NOMO-1 treated with DMSO at 0.1 percent for 48 hours (cell line): ENCODE measurements at regions not wholly inside any gene's neighbourhood (a gene's known extent, or its start where the extent isn't known, plus 50 kb on each side); places are given as distances from the start of the nearest gene placed in this dataset.

ENCODE experiments used
- DNase-seq: peaks from one replicate; lab custom pipeline; 2025; ENCODE audit not compliant: unreplicated experiment; lab: John Stamatoyannopoulos, UW

DNA sequence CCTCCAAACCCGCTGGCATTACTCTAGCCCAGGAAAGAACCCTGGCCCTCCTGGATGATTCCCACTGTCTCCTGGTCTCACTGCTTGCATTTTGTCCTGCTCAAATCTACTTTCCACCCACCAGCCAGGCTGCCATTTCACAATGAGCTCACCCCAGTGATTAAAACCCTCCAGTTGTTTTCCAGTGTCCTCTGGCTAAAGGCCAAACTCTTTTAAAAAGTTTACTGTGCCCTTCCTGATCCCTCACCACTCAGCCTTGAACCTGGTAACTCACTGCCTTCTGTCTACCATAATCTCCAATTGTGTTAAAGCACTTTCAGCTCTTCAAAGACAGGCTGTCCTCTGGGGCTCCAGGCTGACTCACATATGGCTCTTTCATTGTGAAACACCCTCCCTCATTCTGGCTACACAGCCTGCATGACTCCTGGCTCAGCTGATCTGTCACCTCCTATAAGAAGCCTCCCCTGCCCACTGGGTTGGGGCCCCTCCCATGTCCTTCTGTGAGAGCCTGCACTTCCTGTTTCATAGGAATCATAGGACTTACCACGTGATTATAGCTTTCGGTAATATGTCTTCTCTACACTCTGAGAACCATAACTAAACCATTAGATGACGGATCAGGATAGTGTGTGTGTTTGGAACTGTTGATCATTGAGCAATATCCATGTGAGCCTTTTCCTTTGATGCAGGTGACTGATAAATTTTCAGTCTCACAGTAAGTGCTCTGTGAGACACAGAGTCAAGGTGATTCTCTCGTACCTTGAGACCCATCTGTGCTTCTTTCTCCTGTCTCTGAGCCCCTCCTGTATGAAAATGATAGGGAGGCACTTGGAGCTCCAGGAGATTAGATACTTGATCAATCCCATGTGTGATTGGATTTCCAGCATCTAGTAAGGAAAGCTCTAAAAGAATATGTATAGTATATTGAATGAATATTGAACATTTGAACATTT, 590.8 kb upstream of the ID2 start:
- peak; percentile 92 for DNase-seq

DNA sequence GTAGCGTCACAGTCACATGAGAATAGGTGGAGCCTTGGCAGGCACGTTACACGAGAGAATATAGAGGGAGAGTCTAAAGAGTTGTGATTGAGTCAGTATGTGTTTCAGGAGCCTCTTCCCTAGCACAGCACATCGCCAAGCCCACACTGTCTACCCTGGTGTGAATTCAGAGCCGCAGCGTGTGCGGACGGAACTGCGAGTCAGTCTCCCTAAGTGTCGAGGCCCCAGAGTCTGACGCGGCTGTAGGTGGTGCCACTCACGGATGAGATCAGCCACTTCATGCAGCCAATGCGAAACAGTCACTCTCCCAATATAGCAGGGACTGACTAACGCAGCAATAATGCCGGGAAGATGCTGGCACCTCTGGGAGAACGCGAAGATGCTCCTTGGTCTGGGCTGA, 587.3 kb upstream of the ID2 start:
- no peak for DNase-seq

DNA sequence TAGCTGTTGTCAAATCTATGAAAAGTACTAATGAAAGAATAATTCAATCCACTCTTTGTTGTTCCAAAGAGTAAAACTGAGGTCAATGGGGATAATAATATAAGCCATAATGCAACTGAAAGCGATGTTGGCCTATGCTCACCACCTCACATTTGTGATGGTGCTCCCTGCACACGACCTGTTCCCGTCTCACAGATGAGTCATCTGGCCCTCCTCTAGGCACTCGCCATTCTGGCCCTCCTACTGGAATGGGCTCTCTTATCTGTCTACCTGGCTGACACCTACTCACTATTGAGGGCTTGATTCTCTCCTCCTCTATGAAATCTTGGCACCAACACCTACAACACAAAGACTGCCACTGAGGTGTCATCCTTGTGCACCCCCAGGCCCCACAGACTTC, 585.9 kb upstream of the ID2 start:
- DNase-seq, result no peak

GRCh38 chr2:8096484-8096883, 585.4 kb upstream of the ID2 start:
- no peak for DNase-seq

GRCh38 chr2:8098476-8099266, 583.2 kb upstream of the ID2 start:
- DNase-seq, result no peak

- DNase-seq, result no peak
These were observed 582.6 kb upstream of the ID2 start for GRCh38 chr2:8099267-8099582.

DNA sequence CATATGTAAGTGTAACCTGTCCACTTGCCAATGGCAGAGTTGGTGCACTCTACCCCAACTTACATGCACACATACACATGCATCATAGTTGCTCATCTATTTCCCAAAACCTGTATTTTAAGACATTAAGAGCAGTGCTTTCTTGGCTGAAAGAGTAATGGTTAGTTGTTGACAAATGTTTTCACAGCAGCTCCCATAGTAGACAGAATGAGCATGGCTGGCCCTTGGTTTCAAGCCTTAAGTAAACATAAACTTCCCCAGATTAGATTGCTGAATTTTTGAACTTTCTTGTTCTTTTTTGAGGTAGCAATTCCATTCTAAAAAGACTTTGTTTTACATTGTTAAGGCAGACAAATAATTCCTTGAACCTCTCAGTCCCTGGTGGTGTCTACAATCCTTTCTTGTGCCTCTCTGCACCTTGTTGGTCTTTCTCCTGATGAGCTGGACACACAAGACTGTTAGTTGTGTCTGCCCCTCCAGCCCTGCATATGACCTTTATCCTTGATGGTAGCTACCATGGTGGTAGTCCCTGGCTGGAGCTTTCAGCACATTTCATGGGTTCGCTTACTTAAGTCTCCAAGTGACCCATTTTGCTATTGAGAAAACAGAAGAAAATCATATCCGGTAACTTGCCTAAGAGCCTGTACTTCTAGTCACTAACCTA, 580.1 kb upstream of the ID2 start:
- DNase-seq, result no peak

GRCh38 chr2:8102470-8102869, 579.4 kb upstream of the ID2 start:
- no peak for DNase-seq

DNA sequence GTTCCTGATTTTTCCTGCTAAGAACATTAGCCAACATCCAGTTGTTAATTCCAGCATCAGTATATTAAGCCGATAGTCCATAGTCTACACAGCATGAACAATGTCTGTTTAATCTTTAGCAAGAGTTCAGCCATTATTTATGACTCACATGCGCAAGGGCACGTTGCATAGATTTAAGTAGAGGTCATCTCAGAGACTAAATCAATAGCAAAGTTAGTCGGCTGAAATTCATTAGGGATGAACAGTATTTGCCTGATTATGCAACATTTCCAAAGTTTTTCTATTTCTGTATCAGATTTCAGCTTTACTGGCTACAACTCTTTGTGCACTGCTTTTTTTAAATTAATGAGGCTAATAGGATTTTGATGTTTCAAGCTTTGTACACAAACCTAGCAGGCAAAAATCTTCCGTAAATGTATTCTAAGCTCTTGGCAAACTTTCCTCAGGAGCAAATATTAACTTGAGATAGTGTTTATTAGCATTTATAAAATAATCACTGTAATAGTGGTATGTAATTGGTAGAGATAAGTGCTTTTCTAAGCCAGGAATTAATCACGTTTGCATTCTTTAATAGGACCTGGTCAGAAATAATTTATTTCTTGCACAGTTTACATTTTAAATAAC, 578.7 kb upstream of the ID2 start:
- DNase-seq, result no peak

- no peak for DNase-seq
These were observed 574.7 kb upstream of the ID2 start for GRCh38 chr2:8107150-8107549.

- DNase-seq, result no peak
These were observed 574.1 kb upstream of the ID2 start for GRCh38 chr2:8107621-8108378.

GRCh38 chr2:8110716-8111115, 571.1 kb upstream of the ID2 start:
- DNase-seq, result no peak

GRCh38 chr2:8111193-8111592, 570.7 kb upstream of the ID2 start:
- DNase-seq, result no peak

- DNase-seq, result no peak
These were observed 566.4 kb upstream of the ID2 start for GRCh38 chr2:8115456-8115855.

GRCh38 chr2:8115966-8116365, 565.9 kb upstream of the ID2 start:
- no peak for DNase-seq

DNA sequence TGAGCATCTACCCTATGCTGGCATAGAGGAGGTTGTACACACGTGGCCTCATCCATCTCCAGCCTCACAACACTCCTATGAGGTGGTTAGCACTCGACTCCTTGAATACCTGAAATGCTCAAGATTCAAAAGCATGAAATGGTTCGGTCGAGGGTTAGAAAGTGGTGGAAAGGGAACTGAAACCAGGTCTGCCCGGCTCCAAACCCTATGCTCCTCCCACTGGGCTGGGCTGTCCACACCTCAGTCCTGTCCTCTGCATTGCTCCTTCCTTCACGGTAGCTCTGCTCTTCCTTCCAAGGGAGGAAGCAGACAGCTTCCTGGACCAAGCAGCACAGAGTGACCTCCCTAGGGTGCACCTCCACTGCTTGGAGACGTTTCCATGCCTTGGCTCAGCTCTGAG, 565.2 kb upstream of the ID2 start:
- DNase-seq, result peak; percentile 83

GRCh38 chr2:8118940-8119781, 562.7 kb upstream of the ID2 start:
- DNase-seq, result no peak

- peak; percentile 32 for DNase-seq
These were observed 561.9 kb upstream of the ID2 start for GRCh38 chr2:8119782-8120505.

DNA sequence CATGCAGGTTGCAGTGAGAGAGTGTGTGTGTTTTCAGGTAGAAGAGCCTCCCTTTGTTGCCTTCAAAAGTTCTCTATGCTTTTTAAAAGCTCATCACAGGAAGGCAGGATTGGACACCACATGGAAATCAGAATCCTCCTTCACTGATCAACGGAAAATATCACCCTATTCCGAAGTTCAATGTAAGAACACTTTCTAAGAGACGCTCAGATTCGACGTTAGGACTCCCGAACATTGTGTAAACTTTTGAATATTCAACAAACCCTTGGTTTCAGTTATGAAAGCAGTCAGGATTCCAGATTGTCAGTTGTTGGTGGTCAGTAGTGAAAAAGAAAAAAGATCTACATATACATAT, 561.4 kb upstream of the ID2 start:
- no peak for DNase-seq
